Aorta (tissue), 5 donors: ENCODE measurements at regions not wholly inside any gene's neighbourhood (a gene's known extent, or its start where the extent isn't known, plus 50 kb on each side); places are given as distances from the start of the nearest gene placed in this dataset.
A peak's percentile ranks its signal among the peaks of the same experiment; 100 is the strongest.

Experiments used
- ATAC-seq: fragments of 200-7000 bp; cut with Tn5 transposase; one replicate; pipeline ENCODE4 v1.9.1; 2022; ENCODE audit warnings: moderate library complexity; ENCODE audit not compliant: low FRiP score
- DNase-seq, 2 donors: peaks; one replicate each; pipeline ENCODE4 v3.0.0-alpha.2; 2020
- H3K27ac ChIP-seq, 2 donors: one replicate each; pipeline ENCODE4 v1.5.1; 2013; ENCODE audit warnings: low read length in 2 of 2, mild to moderate bottlenecking in 2 of 2, moderate library complexity in 2 of 2, control low read depth in 1 of 2, inconsistent platforms in 1 of 2, low read depth in 1 of 2
- H3K27me3 ChIP-seq, 2 donors: one replicate each; pipeline ENCODE4 v1.6.1; 2013; ENCODE audit warnings: control low read depth in 1 of 2, low read length in 1 of 2, mild to moderate bottlenecking in 1 of 2, moderate library complexity in 1 of 2; ENCODE audit not compliant: insufficient read depth in 2 of 2, control insufficient read depth in 1 of 2
- H3K36me3 ChIP-seq, 2 donors: one replicate each; pipeline ENCODE4 v1.6.1; 2013; ENCODE audit warnings: control low read depth in 1 of 2, low read length in 1 of 2, mild to moderate bottlenecking in 1 of 2; ENCODE audit not compliant: insufficient read depth in 2 of 2, control insufficient read depth in 1 of 2
- H3K4me1 ChIP-seq, 2 donors: one replicate each; pipeline ENCODE4 v1.6.1; 2013; ENCODE audit warnings: low read length in 2 of 2, control low read depth in 1 of 2, mild to moderate bottlenecking in 1 of 2, moderate library complexity in 1 of 2; ENCODE audit not compliant: insufficient read depth in 2 of 2, control insufficient read depth in 1 of 2
- H3K4me3 ChIP-seq, 2 donors: one replicate each; pipeline ENCODE4 v1.5.1; 2013; ENCODE audit warnings: low read length in 2 of 2, control low read depth in 1 of 2, mild to moderate bottlenecking in 1 of 2
- H3K9me3 ChIP-seq: one replicate; pipeline ENCODE4 v1.6.1; 2013; ENCODE audit warnings: mild to moderate bottlenecking, low read length; ENCODE audit not compliant: control insufficient read depth
- WGBS, 2 donors: extraction: QIAGEN DNeasy Blood & Tissue Kit; methylation state at CpG; one replicate each; pipeline ENCODE4 v1.1.7; 2013; 5-methylcytosine and 5-hydroxymethylcytosine counted together
- intact Hi-C, 2 donors: fragments of 100-400 bp; cut with DNase I; formaldehyde crosslinking; loops; one replicate each; pipeline versions ENCODE4 v1.14.2 to v1.15.0; 2022
- donor health status: healthy with polysubstance abuse.
- donor health status: Bipolar disorder and iron deficiency.
- donor health status: DM: no; HTN: no; CAD: no.
- donor health status: DM: no; HTN: no; CAD: no.
- donor health status: DM: yes; HTN: yes; CAD: no.

DNA sequence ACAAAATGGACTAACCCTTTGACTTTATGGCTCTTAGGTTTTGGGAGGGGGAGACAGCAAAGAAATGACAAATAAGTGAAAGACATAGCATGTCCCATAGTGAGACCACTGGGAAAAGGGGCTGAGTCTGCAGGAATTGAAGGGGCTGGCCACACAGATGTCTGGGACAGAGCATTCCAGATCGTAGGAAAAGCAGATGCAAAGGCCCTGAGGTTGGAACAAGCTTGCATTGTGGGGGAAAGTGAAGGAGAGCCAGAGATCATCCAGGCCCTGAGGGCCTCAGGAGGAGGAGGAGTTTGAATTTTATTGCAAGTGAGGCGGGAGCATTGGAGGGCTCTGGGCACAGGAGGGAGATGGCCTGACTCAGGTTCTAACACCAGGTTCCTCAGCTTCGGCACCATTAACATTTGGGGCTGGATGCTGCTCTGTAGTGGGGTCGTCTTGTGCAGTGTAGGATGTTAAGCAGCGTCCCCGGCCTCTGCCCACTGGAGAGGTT is 97.5 kb downstream of the CEBPB start:
- 88 to 91% methylated on average over 6 of the region's 6 CpGs for whole genome bisulfite sequencing, 2 donors
- no peaks in the 10 kb centered on the region for H3K36me3 ChIP-seq
- H3K27me3 ChIP-seq: no peaks in the 10 kb centered on the region
- ATAC-seq (no peak), DNase-seq (peak in 1 of 2 donors; percentile 41)
- H3K27ac ChIP-seq: no peak overlapping the region
- no peaks in the 10 kb centered on the region for H3K4me1 ChIP-seq
- H3K9me3 ChIP-seq: no peaks in the 10 kb centered on the region
- intact Hi-C loops: no loop called here
- H3K4me3 ChIP-seq: no peak overlapping the region

DNA sequence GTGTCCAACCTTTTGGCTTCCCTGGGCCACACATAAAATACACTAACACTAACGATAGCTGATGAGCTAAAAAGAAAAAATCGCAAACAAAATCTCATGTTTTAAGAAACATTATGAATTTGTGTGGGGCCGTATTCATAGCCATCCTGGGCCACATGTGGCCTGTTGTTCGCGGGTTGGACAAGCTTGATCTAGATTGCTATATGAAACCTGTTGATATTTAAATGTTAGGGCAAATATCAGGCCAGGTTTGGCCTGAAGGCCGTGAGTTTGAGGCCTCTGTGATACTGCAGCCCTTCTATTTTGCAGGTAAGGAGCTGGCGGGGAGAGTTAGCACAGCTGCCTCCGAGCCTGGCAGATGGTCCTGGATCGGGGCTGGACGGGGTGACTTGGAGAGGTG is 99.0 kb downstream of the CEBPB start:
- ATAC-seq (no peak), DNase-seq (no peak)
- intact Hi-C loops: no loop called here
- no peaks in the 10 kb centered on the region for H3K9me3 ChIP-seq
- no peak overlapping the region for H3K4me3 ChIP-seq
- H3K27ac ChIP-seq: no peak overlapping the region
- H3K36me3 ChIP-seq: no peaks in the 10 kb centered on the region
- WGBS, 2 donors: 90 to 92% methylated on average over 10 of the region's 10 CpGs
- no peaks in the 10 kb centered on the region for H3K27me3 ChIP-seq
- no peaks in the 10 kb centered on the region for H3K4me1 ChIP-seq

DNA sequence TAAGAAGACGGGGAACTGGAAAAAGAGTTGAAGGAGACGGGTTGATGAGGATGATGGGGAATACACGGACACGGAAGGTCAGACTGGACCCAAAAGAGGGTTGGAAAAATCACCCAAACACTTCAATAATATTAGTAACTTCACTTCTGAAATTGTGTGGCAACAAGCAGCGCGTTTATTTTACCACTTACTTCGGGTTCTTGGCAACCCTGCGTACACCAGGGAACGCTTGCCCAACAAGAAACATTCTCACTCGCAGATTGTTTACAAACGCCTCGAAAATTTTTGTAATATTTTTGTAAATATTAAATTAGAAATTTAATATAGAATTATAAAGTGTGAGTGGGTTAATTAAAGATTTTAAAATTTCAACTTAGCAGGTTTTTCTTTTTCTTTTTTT is 99.5 kb downstream of the CEBPB start:
- Histone ChIP-seq H3K36me3 (no peaks in the 10 kb centered on the region), H3K4me3 (no peak overlapping the region), H3K4me1 (no peaks in the 10 kb centered on the region), H3K9me3 (no peaks in the 10 kb centered on the region), H3K27ac (no peak overlapping the region), H3K27me3 (no peaks in the 10 kb centered on the region)
- no peak for ATAC-seq
- 93 to 95% methylated on average over 12 of the region's 12 CpGs for WGBS, 2 donors
- DNase-seq: no peak
- intact Hi-C loops: no loop called here

DNA sequence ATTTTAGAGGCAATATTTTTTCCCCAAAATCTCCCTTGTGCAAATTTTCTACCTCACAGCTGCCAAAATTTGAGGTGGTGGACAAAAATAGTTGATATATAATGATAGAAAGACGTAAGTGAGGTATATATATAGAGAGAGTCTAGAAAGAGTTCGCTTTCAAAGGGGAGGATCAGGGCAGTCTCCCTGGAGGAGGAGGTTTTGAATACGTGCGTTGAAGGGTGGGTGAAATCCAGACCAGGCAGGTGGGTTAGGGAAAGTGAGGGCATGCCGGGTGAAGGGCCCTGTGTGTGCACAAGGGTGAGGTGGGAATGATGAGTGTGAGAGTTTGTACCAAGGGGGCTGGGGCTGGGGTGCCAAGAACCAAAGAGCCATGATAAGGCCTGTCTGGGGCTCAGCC is 100.2 kb downstream of the CEBPB start:
- Histone ChIP-seq H3K4me3 (no peak overlapping the region), H3K36me3 (no peaks in the 10 kb centered on the region), H3K27me3 (no peaks in the 10 kb centered on the region), H3K27ac (no peak overlapping the region), H3K4me1 (no peaks in the 10 kb centered on the region), H3K9me3 (no peaks in the 10 kb centered on the region)
- ATAC-seq (no peak), DNase-seq (no peak)
- 84 to 88% methylated on average over 5 of the region's 5 CpGs for WGBS, 2 donors
- intact Hi-C loops: no loop called here

DNA sequence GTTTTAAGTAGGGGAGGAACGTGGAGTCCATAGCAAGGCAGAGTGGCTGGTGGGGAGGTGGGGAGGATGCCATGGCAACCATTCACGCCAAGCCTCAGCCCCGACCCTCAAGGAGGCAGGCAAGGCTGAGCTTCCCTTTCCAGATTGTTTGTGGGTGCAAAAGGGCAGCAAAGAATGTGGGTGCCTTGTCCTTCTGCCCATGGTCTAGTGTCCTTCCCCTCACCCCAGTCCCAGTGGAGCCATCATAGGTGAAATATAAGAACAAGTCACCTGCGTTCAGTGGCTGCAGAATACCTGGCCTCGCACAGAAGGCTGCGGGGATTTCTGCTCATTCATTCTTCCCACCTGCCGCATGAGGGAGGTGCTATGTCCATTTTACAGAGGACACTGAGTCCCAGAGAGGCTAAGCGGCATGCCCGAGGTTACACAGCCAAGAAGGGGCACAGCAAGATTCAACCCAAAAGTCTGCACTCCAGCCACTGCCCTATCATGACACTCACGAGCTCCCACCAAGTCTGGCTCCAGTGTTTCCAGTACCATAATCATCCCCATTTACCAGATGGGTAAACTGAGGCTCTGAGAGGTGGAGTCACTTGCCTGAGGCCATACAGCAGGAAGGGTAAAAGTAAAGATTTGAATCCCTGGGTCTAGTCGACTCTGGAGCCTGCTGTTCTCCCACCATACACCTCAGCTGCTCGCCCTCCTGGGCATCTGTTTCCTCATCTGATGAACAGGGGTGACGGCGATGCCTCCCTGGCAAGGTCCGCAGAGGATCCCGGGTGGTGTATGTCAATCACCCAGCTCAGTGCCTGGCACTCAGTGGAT is 100.8 kb downstream of the CEBPB start:
- DNase-seq: peak in 1 of 2 donors; percentile 49
- Histone ChIP-seq H3K36me3 (no peaks in the 10 kb centered on the region), H3K4me1 (no peaks in the 10 kb centered on the region), H3K27me3 (no peaks in the 10 kb centered on the region), H3K4me3 (no peak overlapping the region), H3K27ac (peak overlapping the region in 1 of 2 donors; percentile 10), H3K9me3 (no peaks in the 10 kb centered on the region)
- no peak for ATAC-seq
- WGBS, 2 donors: 87 to 90% methylated on average over 16 of the region's 16 CpGs
- intact Hi-C loops: no loop called here

DNA sequence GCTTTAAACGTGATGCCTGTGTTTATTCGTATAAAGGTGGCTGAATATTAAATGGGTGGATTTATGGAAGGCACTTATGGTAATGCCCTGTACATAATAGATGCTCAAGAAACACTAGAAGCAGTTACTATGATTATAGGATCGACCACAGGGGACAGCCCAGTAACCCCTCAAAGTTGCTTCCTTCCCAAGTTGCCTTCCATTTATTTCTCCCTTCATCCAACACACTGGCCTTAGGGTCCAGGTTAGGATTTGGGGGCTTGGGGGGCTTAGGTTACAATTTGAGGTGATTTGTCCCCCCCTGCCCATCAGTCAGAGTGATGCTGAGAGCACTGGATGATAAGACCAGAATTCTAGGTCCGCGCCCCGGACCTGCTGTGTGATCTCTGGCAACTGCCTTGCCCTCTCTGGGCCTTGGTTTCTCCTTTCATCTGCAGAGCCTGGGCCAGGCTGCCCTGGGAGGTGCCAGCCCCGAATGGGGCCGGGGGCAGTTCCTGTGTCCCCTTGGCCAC is 101.5 kb downstream of the CEBPB start:
- Histone ChIP-seq H3K27me3 (no peaks in the 10 kb centered on the region), H3K4me3 (no peak overlapping the region), H3K4me1 (no peaks in the 10 kb centered on the region), H3K9me3 (no peaks in the 10 kb centered on the region), H3K36me3 (no peaks in the 10 kb centered on the region), H3K27ac (peak overlapping the region in 1 of 2 donors; percentile 10)
- intact Hi-C loops: no loop called here
- DNase-seq (no peak), ATAC-seq (no peak)
- WGBS, 2 donors: 58 to 60% methylated on average over 8 of the region's 8 CpGs

DNA sequence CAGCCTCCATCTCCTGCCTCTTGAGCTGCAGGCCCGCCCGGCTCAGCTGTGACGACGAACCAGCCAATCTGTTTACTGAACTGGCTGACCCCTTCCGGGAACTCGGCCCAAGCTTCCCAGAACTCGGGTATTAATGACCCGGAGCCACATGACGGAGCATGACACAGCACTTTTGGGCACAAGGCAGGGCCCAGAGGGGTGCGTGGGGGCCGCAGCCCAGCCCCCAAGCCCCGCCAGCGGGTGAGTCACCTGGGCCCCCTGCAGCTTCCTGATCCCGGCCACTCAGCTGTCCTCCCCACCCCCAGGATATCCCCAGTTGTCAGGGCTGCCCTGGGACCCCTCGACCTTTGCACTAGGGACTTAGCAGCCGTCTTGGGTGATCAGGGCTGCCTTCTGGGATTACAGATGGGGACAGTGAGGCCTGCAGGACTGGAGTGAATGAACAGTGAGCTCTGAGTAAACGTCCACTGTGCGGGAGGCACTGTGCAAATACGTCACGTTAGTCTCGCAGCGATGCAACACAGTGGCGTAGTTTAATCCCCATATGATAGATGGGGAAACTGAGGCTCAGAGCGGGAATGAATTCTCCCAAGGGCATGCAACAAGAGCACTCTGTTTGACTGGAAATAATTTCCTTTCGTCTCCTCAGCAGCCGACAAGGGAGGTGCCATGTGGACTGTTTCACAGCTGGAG is 102.1 kb downstream of the CEBPB start:
- H3K4me3 ChIP-seq: no peak overlapping the region
- H3K9me3 ChIP-seq: no peaks in the 10 kb centered on the region
- H3K27me3 ChIP-seq: no peaks in the 10 kb centered on the region
- WGBS, 2 donors: 43 to 45% methylated on average over 26 of the region's 26 CpGs
- H3K27ac ChIP-seq: peak overlapping the region in 1 of 2 donors; percentile 29
- H3K36me3 ChIP-seq: no peaks in the 10 kb centered on the region
- no peaks in the 10 kb centered on the region for H3K4me1 ChIP-seq
- DNase-seq (peak; percentile 98), ATAC-seq (peak; percentile 91)
- intact Hi-C loops: no loop called here

DNA sequence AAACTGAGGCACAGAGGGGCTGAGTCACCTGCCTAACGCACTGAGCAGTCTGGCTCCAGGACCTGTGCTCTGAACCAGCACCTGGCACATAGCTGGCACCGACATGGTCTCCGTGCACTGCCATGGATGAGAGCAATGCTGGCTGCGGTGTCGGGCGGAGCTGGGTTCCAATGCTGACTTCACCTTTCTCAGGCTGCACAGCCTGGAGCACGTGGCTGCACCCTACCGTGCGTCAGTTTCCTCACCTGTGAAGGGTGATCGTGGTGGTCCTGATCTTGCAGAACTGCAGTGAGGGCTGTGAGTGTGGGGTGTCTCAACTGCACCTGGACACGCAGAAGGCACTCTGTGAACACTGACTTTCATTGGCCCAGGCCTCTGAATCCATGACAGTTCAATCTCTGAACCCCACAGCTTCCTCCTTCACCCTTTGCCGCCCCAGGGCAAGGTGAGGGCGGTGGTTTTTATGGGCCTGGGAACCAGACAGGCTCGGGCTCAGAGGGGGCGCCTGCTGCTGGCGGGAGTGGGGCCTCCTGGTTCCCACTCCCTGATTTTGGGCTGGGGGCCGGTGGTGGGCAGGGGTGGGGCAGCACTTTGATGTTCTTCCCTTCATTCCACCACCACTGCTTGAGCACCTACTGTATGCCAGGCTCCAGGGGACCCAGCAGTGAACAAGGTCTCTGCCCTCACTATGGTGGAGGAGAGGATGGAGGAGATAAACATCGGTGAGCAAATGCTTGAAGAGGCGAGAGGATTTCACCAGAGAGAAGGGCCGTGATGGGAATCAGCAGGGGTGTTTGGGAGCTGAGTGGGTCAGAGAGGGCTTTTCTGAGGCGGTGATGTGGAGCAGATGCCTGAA is 102.9 kb downstream of the CEBPB start:
- intact Hi-C loops: no loop called here
- no peaks in the 10 kb centered on the region for H3K4me1 ChIP-seq
- 91 to 93% methylated on average over 21 of the region's 21 CpGs for WGBS, 2 donors

More for the DNA sequence above, 102.9 kb downstream of the CEBPB start:
- DNase-seq (peak in 1 of 2 donors; percentile 46), ATAC-seq (no peak)
- Histone ChIP-seq H3K4me3 (no peak overlapping the region), H3K27me3 (no peaks in the 10 kb centered on the region), H3K27ac (peak overlapping the region in 1 of 2 donors; percentile 29), H3K9me3 (no peaks in the 10 kb centered on the region), H3K36me3 (no peaks in the 10 kb centered on the region)
